B cell (primary cell): ENCODE measurements at regions not wholly inside any gene's neighbourhood (a gene's known extent, or its start where the extent isn't known, plus 50 kb on each side); places are given as distances from the start of the nearest gene placed in this dataset.

Source experiments
- ATAC-seq: fragments of 200-7000 bp; cut with Tn5 transposase; one replicate; pipeline ENCODE4 v1.10.0; 2021; ENCODE audit warnings: low read depth, mild to moderate bottlenecking, moderate number of reproducible peaks, moderate library complexity
- CTCF ChIA-PET: fragments of 350-600 bp; sonication (Branson Sonifier 250); formaldehyde crosslinking; loops from one replicate; lab custom pipeline; 2021; ENCODE audit warnings: antibody characterized with exemption, inconsistent platforms; lab: Charles Lee
- POLR2A ChIA-PET: fragments of 350-600 bp; sonication (Branson Sonifier 250); formaldehyde crosslinking; loops from one replicate; lab custom pipeline; 2021; ENCODE audit warnings: antibody characterized with exemption; lab: Charles Lee
- DNase-seq: peaks from one replicate; pipeline ENCODE4 v3.0.0; 2013
- H2AFZ ChIP-seq: 2 replicates; pipeline ENCODE4 v1.6.1; 2012; ENCODE audit warnings: mild to moderate bottlenecking, low read depth, low read length; ENCODE audit not compliant: insufficient read depth, poor library complexity, severe bottlenecking
- H3K27ac ChIP-seq, 2 donors: 1 replicate in 1 of 2; 2 replicates in 1 of 2; pipeline ENCODE4 v1.5.1; 2012 to 2013; ENCODE audit warnings: low read length in 2 of 2, mild to moderate bottlenecking in 2 of 2, moderate library complexity in 1 of 2
- H3K27me3 ChIP-seq, 4 experiments: fragments of 200-600 bp in 1 of 4; sonication (generic) in 1 of 4; replicated peaks in 1 of 4; 1 replicate in 2 of 4; 2 replicates in 2 of 4; pipeline versions ENCODE4 v1.6.1 to v1.7.0; 2013 to 2016; ENCODE audit warnings: low read length in 3 of 4, mild to moderate bottlenecking in 2 of 4, mixed read lengths in 1 of 4, moderate library complexity in 1 of 4; ENCODE audit not compliant: insufficient read depth in 4 of 4, control insufficient read depth in 3 of 4; ENCODE audit errors: control extremely low read depth in 1 of 4
- H3K36me3 ChIP-seq, 2 experiments: replicated peaks in 1 of 2; 1 replicate in 1 of 2; 2 replicates in 1 of 2; pipeline versions ENCODE4 v1.6.1 to v1.7.1; 2013; ENCODE audit warnings: low read length in 1 of 2; ENCODE audit not compliant: insufficient read depth in 2 of 2, control insufficient read depth in 1 of 2; ENCODE audit errors: control extremely low read depth in 1 of 2, extremely low read depth in 1 of 2
- H3K4me1 ChIP-seq, 2 donors: fragments of 200-600 bp in 1 of 2; sonication (generic) in 1 of 2; 1 replicate in 1 of 2; 2 replicates in 1 of 2; pipeline versions ENCODE4 v1.5.1 to v1.6.1; 2013 to 2017; ENCODE audit warnings: low read length in 2 of 2; ENCODE audit not compliant: control insufficient read depth in 2 of 2, insufficient read depth in 2 of 2
- H3K4me2 ChIP-seq: replicated peaks from 2 replicates; pipeline ENCODE3; 2012; ENCODE audit warnings: mild to moderate bottlenecking, low read depth, low read length; ENCODE audit not compliant: poor library complexity, severe bottlenecking
- H3K4me3 ChIP-seq, 5 experiments: fragments of 200-600 bp in 1 of 5; sonication (generic) in 1 of 5; 1 replicate in 3 of 5; 2 replicates in 2 of 5; pipeline versions ENCODE4 v1.5.1 to v1.7.0; 2011 to 2016; ENCODE audit warnings: low read length in 4 of 5, mild to moderate bottlenecking in 4 of 5, low read depth in 2 of 5, control low read depth in 1 of 5, moderate library complexity in 1 of 5; ENCODE audit not compliant: insufficient read depth in 1 of 5; ENCODE audit errors: control extremely low read depth in 1 of 5, extremely low read depth in 1 of 5
- H3K79me2 ChIP-seq: fragments of 200-600 bp; sonication (generic); one replicate; pipeline ENCODE4 v1.6.0; 2016; ENCODE audit warnings: low read length; ENCODE audit not compliant: control insufficient read depth, insufficient read depth
- H3K9ac ChIP-seq: fragments of 200-600 bp; sonication (generic); 2 replicates; pipeline ENCODE4 v1.6.1; 2017; ENCODE audit warnings: mild to moderate bottlenecking, low read length, moderate library complexity
- H3K9me3 ChIP-seq, 3 donors: one replicate each; pipeline versions ENCODE4 v1.6.1 to v1.7.1; 2013; ENCODE audit warnings: low read length in 2 of 3; ENCODE audit not compliant: control insufficient read depth in 2 of 3, insufficient read depth in 1 of 3; ENCODE audit errors: control extremely low read depth in 1 of 3
- H4K20me1 ChIP-seq: 2 replicates; pipeline ENCODE4 v1.6.0; 2012; ENCODE audit warnings: mild to moderate bottlenecking, low read length; ENCODE audit not compliant: insufficient read depth, control insufficient read depth, poor library complexity, severe bottlenecking
- H3K27ac Mint-ChIP-seq: one replicate; pipeline ENCODE4 v1.8.0; 2021; ENCODE audit warnings: mixed read lengths
- H3K27me3 Mint-ChIP-seq: one replicate; pipeline ENCODE4 v1.8.0; 2021; ENCODE audit warnings: mixed read lengths
- H3K4me1 Mint-ChIP-seq: one replicate; pipeline ENCODE4 v1.8.0; 2021; ENCODE audit warnings: mixed read lengths
- H3K4me3 Mint-ChIP-seq: one replicate; pipeline ENCODE4 v1.8.0; 2021; ENCODE audit warnings: mixed read lengths
- H3K9me3 Mint-ChIP-seq: one replicate; pipeline ENCODE4 v1.8.0; 2022; ENCODE audit warnings: mixed read lengths; ENCODE audit not compliant: insufficient read depth
- EZH2 ChIP-seq: IDR thresholded peaks from 2 replicates; pipeline ENCODE4 v1.6.1; 2012; ENCODE audit warnings: borderline replicate concordance, low read depth, mild to moderate bottlenecking, moderate library complexity, low read length; ENCODE audit not compliant: insufficient read depth, poor library complexity, severe bottlenecking
- WGBS: methylation state at CpG from one replicate; pipeline ENCODE4 v1.1.5; 2013; ENCODE audit warnings: missing lambda C conversion rate; ENCODE audit not compliant: insufficient coverage; 5-methylcytosine and 5-hydroxymethylcytosine counted together
- intact Hi-C: fragments of 100-400 bp; cut with micrococcal nuclease; formaldehyde crosslinking; loops from one replicate; pipeline ENCODE4 v1.10.0; 2022
- TF ChIP-seq, protein P1 (sequence below): fragments of 200-600 bp; IDR thresholded peaks from one replicate; pipeline ENCODE4 v1.8.0; 2022; ENCODE audit warnings: antibody characterized with exemption, mild to moderate bottlenecking

DNA sequence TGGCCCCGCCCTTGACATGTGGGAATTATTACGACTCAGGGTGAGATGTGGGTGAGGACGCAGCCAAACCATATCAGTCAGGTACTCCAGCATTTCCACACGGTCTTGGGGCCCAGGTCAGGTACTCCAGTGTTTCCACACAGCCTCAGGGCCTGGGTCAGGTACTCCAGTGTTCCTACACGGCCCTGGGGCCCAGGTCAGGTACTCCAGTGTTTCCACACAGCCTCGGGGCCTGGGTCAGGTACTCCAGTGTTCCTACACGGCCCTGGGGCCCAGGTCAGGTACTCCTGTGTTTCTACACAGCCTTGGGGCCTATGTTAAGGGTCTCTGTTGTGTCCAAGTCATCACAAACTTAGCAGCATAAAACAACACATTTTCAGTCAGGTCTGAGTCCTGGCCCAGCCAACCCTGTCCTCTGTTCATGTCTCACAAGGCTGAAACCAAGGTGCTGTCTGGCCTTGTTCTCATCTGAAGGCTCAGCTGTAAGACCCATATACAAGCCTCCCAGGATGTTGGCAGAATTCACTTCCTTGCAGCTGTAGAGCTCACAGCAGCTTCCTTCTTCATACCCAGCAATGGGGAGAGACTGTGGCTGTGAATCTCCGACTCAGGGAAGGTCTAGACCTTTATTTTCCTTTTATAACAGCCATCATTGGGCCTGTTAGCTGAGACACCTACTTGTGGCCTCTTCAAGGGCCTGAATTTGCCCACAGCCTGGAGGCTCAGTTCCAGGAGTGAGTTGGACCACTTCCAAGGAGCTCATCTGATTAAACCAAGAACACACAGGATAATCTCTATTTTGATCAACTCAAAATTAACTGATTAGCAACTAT is 107.6 kb upstream of the SFSWAP start:
- Histone ChIP-seq H2AFZ (no peak overlapping the region), H3K27me3 (peaks cover 0 to 19% (median 10%) of the 10 kb centered on the region in 4 experiments), H3K79me2 (no peaks in the 10 kb centered on the region), H3K4me3 (no peak overlapping the region), H3K4me1 (peaks cover 24 to 31% of the 10 kb centered on the region in 2 donors), H3K9me3 (peaks cover 0 to 8% (median 0%) of the 10 kb centered on the region in 3 donors), H3K27ac (no peak overlapping the region), H3K4me2 (no peak overlapping the region), H3K9ac (no peak overlapping the region), H3K36me3 (no peaks in the 10 kb centered on the region), H4K20me1 (no peaks in the 10 kb centered on the region)
- Mint-ChIP-seq H3K27ac (no peak overlapping the region), H3K27me3 (peaks cover 38% of the 10 kb centered on the region), H3K4me3 (no peak overlapping the region), H3K4me1 (peaks cover 9% of the 10 kb centered on the region), H3K9me3 (no peaks in the 10 kb centered on the region)
- no peak for TF ChIP-seq EZH2
- TF ChIP-seq, protein P1, sequence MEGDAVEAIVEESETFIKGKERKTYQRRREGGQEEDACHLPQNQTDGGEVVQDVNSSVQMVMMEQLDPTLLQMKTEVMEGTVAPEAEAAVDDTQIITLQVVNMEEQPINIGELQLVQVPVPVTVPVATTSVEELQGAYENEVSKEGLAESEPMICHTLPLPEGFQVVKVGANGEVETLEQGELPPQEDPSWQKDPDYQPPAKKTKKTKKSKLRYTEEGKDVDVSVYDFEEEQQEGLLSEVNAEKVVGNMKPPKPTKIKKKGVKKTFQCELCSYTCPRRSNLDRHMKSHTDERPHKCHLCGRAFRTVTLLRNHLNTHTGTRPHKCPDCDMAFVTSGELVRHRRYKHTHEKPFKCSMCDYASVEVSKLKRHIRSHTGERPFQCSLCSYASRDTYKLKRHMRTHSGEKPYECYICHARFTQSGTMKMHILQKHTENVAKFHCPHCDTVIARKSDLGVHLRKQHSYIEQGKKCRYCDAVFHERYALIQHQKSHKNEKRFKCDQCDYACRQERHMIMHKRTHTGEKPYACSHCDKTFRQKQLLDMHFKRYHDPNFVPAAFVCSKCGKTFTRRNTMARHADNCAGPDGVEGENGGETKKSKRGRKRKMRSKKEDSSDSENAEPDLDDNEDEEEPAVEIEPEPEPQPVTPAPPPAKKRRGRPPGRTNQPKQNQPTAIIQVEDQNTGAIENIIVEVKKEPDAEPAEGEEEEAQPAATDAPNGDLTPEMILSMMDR, result no peak
- ATAC-seq (no peak), DNase-seq (no peak)
- 70% methylated on average over 7 of the region's 8 CpGs for WGBS
- ChIA-PET POLR2A (interaction anchor here (0.6 kb wide), 1 partner anchor 228 kb away, joined by 6 read pairs; no protein-coding TSS in a partner anchor), CTCF (no interaction called here)
- intact Hi-C loops, result loop anchor here (10.0 kb wide), 1 partner anchor 231 kb away; no protein-coding TSS in a partner anchor
